HL-60 (cell line): ENCODE measurements at regions not wholly inside any gene's neighbourhood (a gene's known extent, or its start where the extent isn't known, plus 50 kb on each side); places are given as distances from the start of the nearest gene placed in this dataset.

Experiments used
- DNase-seq, 2 experiments: peaks; one replicate each; pipeline ENCODE4 v3.0.0-alpha.2; 2010 to 2020; ENCODE audit warnings: low read depth in 1 of 2, low spot score in 1 of 2
- H3K27ac ChIP-seq: fragments of 250-450 bp; sonication (Bioruptor Pico); replicated peaks from 2 replicates; pipeline ENCODE4 v1.5.1; 2020; ENCODE audit warnings: mild to moderate bottlenecking, moderate library complexity
- H3K27me3 ChIP-seq: fragments of 250-450 bp; sonication (Bioruptor Pico); 2 replicates; pipeline ENCODE4 v1.5.1; 2021; ENCODE audit warnings: mild to moderate bottlenecking, moderate library complexity; ENCODE audit not compliant: insufficient read depth, poor library complexity, severe bottlenecking
- H3K4me3 ChIP-seq: replicated peaks from 2 replicates; pipeline ENCODE4 v1.5.1; 2011; ENCODE audit warnings: mild to moderate bottlenecking, control low read depth, low read length; ENCODE audit not compliant: insufficient read depth
- CTCF ChIP-seq: IDR thresholded peaks from one replicate; pipeline ENCODE4 v1.5.1; 2011; ENCODE audit warnings: low read length, control low read depth, inconsistent platforms; ENCODE audit not compliant: insufficient read depth
- GABPA ChIP-seq: IDR thresholded peaks from 2 replicates; pipeline ENCODE4 v1.6.1; 2012; ENCODE audit warnings: low read depth
- POLR2AphosphoS5 ChIP-seq: IDR thresholded peaks from 2 replicates; pipeline ENCODE4 v1.6.1; 2012; ENCODE audit warnings: low read depth
- REST ChIP-seq: IDR thresholded peaks from 2 replicates; pipeline ENCODE4 v1.6.1; 2012; ENCODE audit warnings: low read depth; ENCODE audit not compliant: insufficient replicate concordance
- SPI1 ChIP-seq: IDR thresholded peaks from 2 replicates; pipeline ENCODE4 v1.6.1; 2012; ENCODE audit warnings: low read depth, mild to moderate bottlenecking, borderline replicate concordance

GRCh38 chr10:108014902-108015177 lies 850.3 kb upstream of the SORCS1 start:
- no peak for DNase-seq
- Histone ChIP-seq H3K27me3 (no peaks in the 10 kb centered on the region), H3K4me3 (no peak overlapping the region), H3K27ac (no peak overlapping the region)
- TF ChIP-seq CTCF: no peak
- no peak for TF ChIP-seq REST
- TF ChIP-seq POLR2AphosphoS5: no peak
- no peak for TF ChIP-seq SPI1
- no peak for TF ChIP-seq GABPA

- no peaks in the 10 kb centered on the region for H3K27me3 ChIP-seq
- TF ChIP-seq POLR2AphosphoS5: no peak
- no peak for TF ChIP-seq REST
- TF ChIP-seq CTCF: no peak
- TF ChIP-seq GABPA: no peak
- TF ChIP-seq SPI1: no peak
- no peak for DNase-seq
- H3K27ac ChIP-seq: no peak overlapping the region
- no peak overlapping the region for H3K4me3 ChIP-seq
Observed at GRCh38 chr10:108014145-108014901, 849.8 kb upstream of the SORCS1 start.

GRCh38 chr10:108005627-108006026 lies 841.1 kb upstream of the SORCS1 start:
- H3K27ac ChIP-seq: no peak overlapping the region
- TF ChIP-seq CTCF: no peak
- no peak for TF ChIP-seq SPI1
- no peak for TF ChIP-seq REST
- no peak for TF ChIP-seq GABPA
- TF ChIP-seq POLR2AphosphoS5: no peak
- no peak overlapping the region for H3K4me3 ChIP-seq
- no peaks in the 10 kb centered on the region for H3K27me3 ChIP-seq
- no peak for DNase-seq
